Spinal cord (tissue), 9 donors: ENCODE measurements at regions not wholly inside any gene's neighbourhood (a gene's known extent, or its start where the extent isn't known, plus 50 kb on each side); places are given as distances from the start of the nearest gene placed in this dataset.
"Not testable (repeated sequence)": the region's sequence is repeated elsewhere in the genome, so short reads cannot be mapped to it uniquely, and the experiment has no call there.

Experiments used
- DNase-seq, 6 donors: peaks; one replicate each; pipeline versions ENCODE4 v3.0.0 to v3.0.0-alpha.2; 2013 to 2015; ENCODE audit warnings: low spot score in 6 of 6, low read depth in 4 of 6
- H3K27ac ChIP-seq: one replicate; pipeline ENCODE4 v1.5.1; 2013; ENCODE audit warnings: low read depth, low read length, control low read depth
- H3K27me3 ChIP-seq: one replicate; pipeline ENCODE4 v1.6.1; 2013; ENCODE audit warnings: low read length; ENCODE audit not compliant: control insufficient read depth, insufficient read depth
- H3K36me3 ChIP-seq: one replicate; pipeline ENCODE4 v1.6.1; 2013; ENCODE audit warnings: low read length; ENCODE audit not compliant: control insufficient read depth, insufficient read depth
- H3K4me1 ChIP-seq: one replicate; pipeline ENCODE4 v1.6.1; 2013; ENCODE audit warnings: low read length; ENCODE audit not compliant: control insufficient read depth, insufficient read depth
- H3K4me3 ChIP-seq: one replicate; pipeline ENCODE4 v1.5.1; 2013; ENCODE audit warnings: low read depth, low read length, control low read depth
- H3K9me3 ChIP-seq: one replicate; pipeline ENCODE4 v1.6.1; 2013; ENCODE audit warnings: low read length; ENCODE audit not compliant: control insufficient read depth, insufficient read depth
- WGBS: methylation state at CpG from one replicate; pipeline ENCODE4 v1.1.5; 2013; ENCODE audit warnings: missing lambda C conversion rate; ENCODE audit not compliant: insufficient coverage; 5-methylcytosine and 5-hydroxymethylcytosine counted together
- donor health status: healthy.

DNA sequence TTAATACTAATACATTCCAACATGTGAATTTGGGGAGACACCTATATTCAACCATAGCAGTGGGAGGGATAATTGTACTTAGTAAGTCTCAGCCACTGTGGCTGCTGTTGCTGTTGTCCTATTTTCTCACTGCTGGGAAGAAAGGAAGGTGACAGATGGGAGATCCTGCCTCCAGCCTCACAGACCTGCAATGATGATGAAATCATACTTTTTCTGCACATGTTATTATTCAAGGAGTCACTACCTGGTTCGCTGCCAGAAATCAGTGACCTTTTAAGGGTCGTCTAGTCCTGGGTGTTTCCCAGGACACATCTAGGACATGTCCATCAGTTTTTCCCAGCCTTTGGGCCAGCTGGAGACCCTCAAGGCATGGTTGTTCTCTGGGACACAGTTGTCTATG is 106.2 kb upstream of the RPH3A start:
- Histone ChIP-seq H3K9me3 (no peaks in the 10 kb centered on the region), H3K36me3 (no peaks in the 10 kb centered on the region), H3K4me3 (no peak overlapping the region), H3K4me1 (no peaks in the 10 kb centered on the region), H3K27ac (no peak overlapping the region), H3K27me3 (no peaks in the 10 kb centered on the region)
- DNase-seq, result no peak
- 81% methylated on average over 2 of the region's 2 CpGs for WGBS

DNA sequence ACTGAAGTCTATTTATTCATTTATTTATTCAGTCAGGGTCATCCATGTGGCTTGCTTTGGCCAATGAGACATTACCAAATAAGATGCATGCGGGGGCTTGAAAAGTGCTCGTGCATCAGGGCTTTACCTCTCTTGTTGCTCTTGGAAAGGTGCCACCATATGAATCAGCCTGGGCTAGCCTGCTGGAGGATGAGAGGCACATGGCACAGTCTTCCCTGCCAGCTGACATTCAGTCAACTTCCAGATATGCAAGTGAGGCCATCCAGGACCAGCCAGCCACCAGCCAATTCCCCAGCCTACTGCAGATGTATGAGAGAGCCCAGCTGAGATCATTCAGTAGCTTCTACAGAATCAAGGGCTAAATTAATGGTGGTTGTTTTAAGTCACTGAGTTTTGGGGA is 105.2 kb upstream of the RPH3A start:
- Histone ChIP-seq H3K27me3 (no peaks in the 10 kb centered on the region), H3K27ac (no peak overlapping the region), H3K4me1 (no peaks in the 10 kb centered on the region), H3K9me3 (no peaks in the 10 kb centered on the region), H3K4me3 (no peak overlapping the region), H3K36me3 (no peaks in the 10 kb centered on the region)
- 88% methylated on average over 2 of the region's 2 CpGs for WGBS
- DNase-seq, result no peak

DNA sequence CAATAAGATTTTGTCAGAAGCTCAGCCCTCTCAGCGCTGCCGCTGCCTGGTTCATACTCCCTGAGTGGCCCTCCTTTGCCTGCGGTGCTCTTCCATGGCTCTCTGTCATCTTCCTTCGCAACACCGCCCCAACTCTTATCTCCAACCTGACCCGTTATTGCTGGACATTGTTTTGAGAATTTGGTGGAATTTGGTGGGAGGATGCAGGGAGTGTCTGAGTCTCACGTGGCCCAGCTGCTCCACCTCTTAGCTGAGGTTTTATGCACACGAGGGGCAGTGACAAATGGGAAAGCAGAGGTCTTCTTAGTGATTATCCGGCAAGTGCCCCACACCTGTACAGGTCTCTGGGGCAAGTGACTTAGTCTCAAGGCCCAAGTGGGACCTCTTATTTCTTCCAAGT is 97.5 kb upstream of the RPH3A start:
- H3K4me1 ChIP-seq, result no peaks in the 10 kb centered on the region
- DNase-seq, result no peak
- H3K9me3 ChIP-seq, result no peaks in the 10 kb centered on the region
- no peak overlapping the region for H3K27ac ChIP-seq
- no peaks in the 10 kb centered on the region for H3K36me3 ChIP-seq
- 76% methylated on average over 5 of the region's 9 CpGs for WGBS
- H3K4me3 ChIP-seq, result no peak overlapping the region
- no peaks in the 10 kb centered on the region for H3K27me3 ChIP-seq

DNA sequence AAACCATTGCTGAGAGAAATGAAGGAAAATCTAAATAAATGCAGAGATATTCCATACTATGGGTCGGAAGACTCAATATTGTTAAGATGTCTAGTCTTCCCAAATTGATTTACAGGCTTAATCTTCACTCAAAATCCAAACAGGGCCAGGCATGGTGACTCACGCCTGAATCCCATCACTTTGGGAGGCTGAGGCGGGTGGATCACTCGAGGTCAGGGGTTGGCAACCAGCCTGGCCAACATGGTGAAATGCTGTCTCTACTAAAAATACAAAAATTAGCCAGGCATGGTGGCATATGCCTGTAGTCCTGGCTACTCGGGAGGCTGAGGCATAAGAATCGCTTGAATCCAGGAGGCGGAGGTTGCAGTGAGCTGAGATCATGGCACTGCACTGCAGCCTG is 94.1 kb upstream of the RPH3A start:
- not testable (repeated sequence) for H3K36me3 ChIP-seq, H3K27ac ChIP-seq, DNase-seq, H3K4me1 ChIP-seq, H3K27me3 ChIP-seq, H3K4me3 ChIP-seq, H3K9me3 ChIP-seq
- 94% methylated on average over 3 of the region's 7 CpGs for WGBS

DNA sequence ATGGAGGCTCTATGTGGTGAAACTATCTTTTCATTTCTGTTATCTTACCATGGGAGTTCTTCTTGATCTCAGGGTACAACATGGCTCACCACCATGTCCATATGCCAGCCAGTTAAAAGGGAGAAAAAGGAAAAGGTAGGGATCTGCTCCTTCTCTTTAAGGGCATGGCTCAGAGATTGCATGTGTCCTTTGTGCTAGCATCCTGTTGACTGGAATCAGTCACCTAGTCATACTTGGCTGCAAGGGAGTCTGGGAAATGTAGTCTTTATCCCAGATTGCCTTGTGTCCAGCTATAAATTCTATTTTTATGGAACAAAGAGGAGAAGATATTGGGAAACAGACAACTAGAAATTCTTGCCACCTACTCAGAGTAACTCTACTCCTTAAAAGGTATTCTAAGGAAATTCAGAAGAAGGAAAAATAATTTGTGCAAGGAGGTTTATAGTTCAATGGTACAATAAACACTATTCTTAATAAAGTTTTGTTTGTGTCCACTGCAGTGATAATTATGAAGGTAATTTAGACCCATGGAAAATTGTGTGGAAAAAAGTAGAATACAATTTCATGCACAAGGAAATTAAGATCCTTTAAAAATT is 86.4 kb upstream of the RPH3A start:
- H3K4me1 ChIP-seq, result no peaks in the 10 kb centered on the region
- H3K27ac ChIP-seq, result no peak overlapping the region
- no peaks in the 10 kb centered on the region for H3K36me3 ChIP-seq
- DNase-seq, result peak in 1 of 6 donors; percentile 70
- H3K9me3 ChIP-seq, result no peaks in the 10 kb centered on the region
- no peak overlapping the region for H3K4me3 ChIP-seq
- no peaks in the 10 kb centered on the region for H3K27me3 ChIP-seq

DNA sequence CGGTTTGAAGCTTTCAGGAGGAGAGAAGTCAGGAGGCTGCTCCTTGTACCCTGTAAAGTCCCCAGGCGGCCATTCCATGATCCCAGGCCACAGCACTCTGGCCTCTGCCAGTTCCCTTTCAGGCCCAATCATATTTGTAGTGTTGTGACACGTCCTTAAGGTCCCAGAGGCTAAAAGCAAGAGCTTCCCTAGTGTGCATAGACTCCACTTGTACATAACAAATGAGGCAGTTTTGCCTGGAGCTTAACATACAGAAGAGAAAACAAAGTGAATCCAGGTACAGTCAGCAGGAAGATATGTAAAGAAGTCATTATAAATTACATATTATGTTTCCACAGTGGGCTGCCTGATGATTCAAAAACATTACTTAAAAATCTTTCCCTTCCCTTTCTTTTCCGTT is 81.1 kb upstream of the RPH3A start:
- Histone ChIP-seq H3K9me3 (no peaks in the 10 kb centered on the region), H3K4me1 (no peaks in the 10 kb centered on the region), H3K36me3 (no peaks in the 10 kb centered on the region), H3K4me3 (no peak overlapping the region), H3K27ac (no peak overlapping the region), H3K27me3 (no peaks in the 10 kb centered on the region)
- WGBS, result 60% methylated on average over 1 of the region's 4 CpGs
- DNase-seq, result peak in 1 of 6 donors; percentile 27

DNA sequence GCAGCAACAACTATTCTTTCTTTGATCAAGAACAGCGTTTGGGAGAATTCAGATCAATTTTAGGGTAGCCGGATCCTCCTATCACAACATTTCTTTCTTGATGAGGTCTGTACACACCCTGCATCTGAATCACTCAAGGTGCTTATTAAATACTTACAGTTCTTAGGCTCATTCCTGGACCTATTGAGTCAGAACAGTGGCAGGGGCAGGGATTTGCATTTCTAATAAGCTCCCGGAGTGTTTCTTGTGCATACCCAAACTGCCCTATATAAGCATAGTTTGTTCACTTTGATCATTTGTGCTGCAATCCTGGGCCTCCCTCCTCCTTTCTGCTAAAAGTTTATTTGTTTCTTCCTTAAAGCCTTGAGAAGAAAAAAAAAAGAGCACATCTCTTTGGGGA is 80.5 kb upstream of the RPH3A start:
- Histone ChIP-seq H3K27me3 (no peaks in the 10 kb centered on the region), H3K4me1 (no peaks in the 10 kb centered on the region), H3K27ac (no peak overlapping the region), H3K36me3 (no peaks in the 10 kb centered on the region), H3K9me3 (no peaks in the 10 kb centered on the region), H3K4me3 (no peak overlapping the region)
- WGBS, result 41% methylated on average over 3 of the region's 3 CpGs
- DNase-seq, result no peak

DNA sequence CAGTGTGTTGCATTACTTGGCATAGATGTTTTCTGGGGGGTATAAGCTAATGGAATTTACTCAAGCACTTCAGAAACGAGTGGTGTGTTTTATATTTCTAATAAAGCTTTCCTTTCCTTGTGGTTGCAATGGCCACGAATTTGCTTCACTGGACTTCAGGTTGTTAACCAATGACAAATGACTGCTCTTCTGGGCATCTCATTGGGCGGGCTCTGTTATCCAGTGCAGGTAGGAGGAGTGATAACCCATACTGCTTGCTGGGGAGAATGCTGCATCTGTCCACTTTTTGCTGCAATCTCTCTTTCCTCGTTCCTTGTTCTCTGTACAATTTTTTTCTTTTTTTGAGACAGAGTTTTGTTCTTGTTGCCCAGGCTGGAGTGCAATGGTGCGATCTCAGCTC is 80.0 kb upstream of the RPH3A start:
- Histone ChIP-seq H3K27ac (no peak overlapping the region), H3K9me3 (no peaks in the 10 kb centered on the region), H3K4me1 (no peaks in the 10 kb centered on the region), H3K27me3 (no peaks in the 10 kb centered on the region), H3K36me3 (no peaks in the 10 kb centered on the region), H3K4me3 (no peak overlapping the region)
- WGBS, result 66% methylated on average over 2 of the region's 5 CpGs
- peak in 1 of 6 donors; percentile 46 for DNase-seq

DNA sequence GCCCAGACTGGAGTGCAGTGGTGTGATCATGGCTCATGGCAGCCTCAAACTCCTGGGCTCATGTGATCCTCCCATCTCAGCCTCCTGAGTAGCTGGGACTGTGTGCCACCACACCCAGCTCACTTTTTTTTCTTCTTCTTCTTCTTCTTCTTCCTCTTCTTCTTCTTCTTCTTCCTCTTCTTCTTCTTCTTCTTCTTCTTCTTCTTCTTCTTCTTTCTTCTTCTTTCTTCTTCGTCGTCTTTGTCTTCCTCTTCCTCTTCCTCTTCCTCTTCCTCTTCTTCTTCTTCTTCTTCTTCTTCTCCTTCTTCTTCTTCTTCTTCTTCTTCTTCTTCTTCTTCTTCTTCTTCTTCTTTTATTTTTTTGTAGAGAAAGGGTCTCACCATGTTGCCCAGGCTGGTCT is 78.8 kb upstream of the RPH3A start:
- H3K4me3 ChIP-seq, H3K27ac ChIP-seq, H3K4me1 ChIP-seq, DNase-seq, H3K9me3 ChIP-seq, H3K27me3 ChIP-seq, H3K36me3 ChIP-seq: not testable (repeated sequence)
- WGBS, result no CpG with 5 or more reads among the region's 2 CpGs

DNA sequence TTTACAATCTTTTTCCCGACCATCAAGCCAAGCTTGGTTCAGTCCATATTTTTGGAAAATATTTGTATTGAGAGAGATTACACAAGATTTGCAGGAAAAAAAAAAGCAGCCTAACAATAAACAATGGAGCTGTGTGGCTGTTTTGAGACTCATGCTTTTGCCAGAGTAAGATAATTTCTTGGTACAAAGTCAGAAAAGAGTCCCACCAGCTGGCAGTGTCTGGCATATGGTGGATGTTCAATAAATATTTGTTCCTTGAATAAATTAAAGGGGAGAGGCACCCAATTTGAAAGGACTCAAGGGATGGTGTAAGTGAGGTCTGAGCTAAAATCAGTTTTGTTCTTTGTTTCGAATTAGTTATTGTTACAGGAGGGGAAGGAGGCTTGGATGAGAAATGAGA is 78.1 kb upstream of the RPH3A start:
- Histone ChIP-seq H3K9me3 (no peaks in the 10 kb centered on the region), H3K27ac (no peak overlapping the region), H3K27me3 (no peaks in the 10 kb centered on the region), H3K4me1 (no peaks in the 10 kb centered on the region), H3K36me3 (no peaks in the 10 kb centered on the region), H3K4me3 (no peak overlapping the region)
- 88% methylated on average over 1 of the region's 2 CpGs for WGBS
- peak in 2 of 6 donors; percentile 22 to 56 for DNase-seq
